ENCODE measurements at regions not wholly inside any gene's neighbourhood (a gene's known extent, or its start where the extent isn't known, plus 50 kb on each side); places are given as distances from the start of the nearest gene placed in this dataset.

DNA sequence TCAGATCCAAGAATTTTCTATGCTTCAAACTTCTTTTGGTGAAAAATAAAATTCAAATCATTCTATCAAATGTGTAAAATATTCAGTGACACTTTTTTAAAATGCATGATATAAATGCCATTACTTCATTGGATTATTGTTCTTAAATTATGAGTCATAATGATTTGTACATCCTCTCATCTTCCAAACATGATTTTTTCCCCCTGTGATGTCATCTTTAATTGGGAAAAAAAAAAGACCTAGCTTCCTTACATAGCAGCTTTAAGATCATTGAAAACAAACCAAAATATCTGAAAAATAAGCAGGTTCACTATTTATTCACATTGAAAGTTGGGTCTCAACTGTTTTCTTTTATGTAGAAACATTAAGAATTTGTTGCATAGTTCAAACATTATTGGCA lies 1549.4 kb downstream of the LRRC4C start:
- CTCF ChIA-PET (ENCODE audit: unreplicated experiment): no interaction called here
- Histone ChIP-seq H3K79me2 (ENCODE audit: insufficient read depth, low read depth, low read length) (no peaks in the 10 kb centered on the region), H3K4me3 (ENCODE audit: low read depth, low read length, poor library complexity, severe bottlenecking) (no peak overlapping the region), H3K9me3 (ENCODE audit: low read length) (no peaks in the 10 kb centered on the region), H3K4me1 (ENCODE audit: insufficient read depth, low read length, poor library complexity, severe bottlenecking) (no peaks in the 10 kb centered on the region), H3K4me2 (ENCODE audit: low read length) (no peak overlapping the region), H4K20me1 (ENCODE audit: insufficient read depth, low read length) (no peaks in the 10 kb centered on the region), H2AFZ (ENCODE audit: low read length) (no peak overlapping the region), H3K36me3 (ENCODE audit: insufficient read depth, low read length) (no peaks in the 10 kb centered on the region), H3K9me2 (ENCODE audit: insufficient read depth, low read length) (no peaks in the 10 kb centered on the region), H3K27ac (ENCODE audit: low read depth, low read length, poor library complexity, severe bottlenecking) (no peak overlapping the region)
- POLR2A ChIA-PET: no interaction called here
- BruUV-seq (replicated peaks): no TSS peak
- TF ChIP-seq EZH2phosphoT487 (IDR thresholded peaks at IDR 0.05; ENCODE audit: borderline replicate concordance, low read depth, low read length): no peak
- TF ChIP-seq, protein P1, sequence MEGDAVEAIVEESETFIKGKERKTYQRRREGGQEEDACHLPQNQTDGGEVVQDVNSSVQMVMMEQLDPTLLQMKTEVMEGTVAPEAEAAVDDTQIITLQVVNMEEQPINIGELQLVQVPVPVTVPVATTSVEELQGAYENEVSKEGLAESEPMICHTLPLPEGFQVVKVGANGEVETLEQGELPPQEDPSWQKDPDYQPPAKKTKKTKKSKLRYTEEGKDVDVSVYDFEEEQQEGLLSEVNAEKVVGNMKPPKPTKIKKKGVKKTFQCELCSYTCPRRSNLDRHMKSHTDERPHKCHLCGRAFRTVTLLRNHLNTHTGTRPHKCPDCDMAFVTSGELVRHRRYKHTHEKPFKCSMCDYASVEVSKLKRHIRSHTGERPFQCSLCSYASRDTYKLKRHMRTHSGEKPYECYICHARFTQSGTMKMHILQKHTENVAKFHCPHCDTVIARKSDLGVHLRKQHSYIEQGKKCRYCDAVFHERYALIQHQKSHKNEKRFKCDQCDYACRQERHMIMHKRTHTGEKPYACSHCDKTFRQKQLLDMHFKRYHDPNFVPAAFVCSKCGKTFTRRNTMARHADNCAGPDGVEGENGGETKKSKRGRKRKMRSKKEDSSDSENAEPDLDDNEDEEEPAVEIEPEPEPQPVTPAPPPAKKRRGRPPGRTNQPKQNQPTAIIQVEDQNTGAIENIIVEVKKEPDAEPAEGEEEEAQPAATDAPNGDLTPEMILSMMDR (conservative IDR thresholded peaks at IDR 0.05; ENCODE audit: low read length): no peak
- DNase-seq (ENCODE audit: low spot score): no peak
- intact Hi-C loops (cut with micrococcal nuclease; ENCODE audit: unreplicated experiment): no loop called here

DNA sequence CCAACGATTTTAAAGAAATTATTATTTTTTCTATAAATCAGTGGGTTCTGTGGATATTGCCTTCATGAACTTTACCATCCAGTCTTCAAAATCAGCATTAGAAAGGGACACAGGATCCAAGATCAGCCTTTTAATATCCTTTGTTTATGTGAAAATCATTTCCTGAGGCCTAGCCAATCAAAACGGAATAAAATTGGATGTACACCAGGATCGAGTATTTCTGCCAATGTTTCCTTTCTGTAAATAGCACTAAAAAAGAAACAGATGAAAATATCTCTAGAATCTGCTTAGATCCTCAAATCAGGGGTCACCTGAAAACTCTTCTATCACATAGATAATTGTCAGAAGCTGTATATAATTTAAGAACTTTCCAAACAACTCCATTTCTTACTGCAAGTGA lies 1598.5 kb downstream of the LRRC4C start:
- POLR2A ChIA-PET: no interaction called here
- intact Hi-C loops (cut with micrococcal nuclease; ENCODE audit: unreplicated experiment): no loop called here
- CTCF ChIA-PET (ENCODE audit: unreplicated experiment): no interaction called here
- Histone ChIP-seq H3K4me1 (ENCODE audit: insufficient read depth, low read length, poor library complexity, severe bottlenecking) (no peaks in the 10 kb centered on the region), H3K27ac (ENCODE audit: low read depth, low read length, poor library complexity, severe bottlenecking) (no peak overlapping the region), H4K20me1 (ENCODE audit: insufficient read depth, low read length) (no peaks in the 10 kb centered on the region), H3K9me3 (ENCODE audit: low read length) (no peaks in the 10 kb centered on the region), H3K79me2 (ENCODE audit: insufficient read depth, low read depth, low read length) (no peaks in the 10 kb centered on the region), H3K9me2 (ENCODE audit: insufficient read depth, low read length) (no peaks in the 10 kb centered on the region), H2AFZ (ENCODE audit: low read length) (no peak overlapping the region), H3K4me3 (ENCODE audit: low read depth, low read length, poor library complexity, severe bottlenecking) (no peak overlapping the region), H3K36me3 (ENCODE audit: insufficient read depth, low read length) (no peaks in the 10 kb centered on the region), H3K4me2 (ENCODE audit: low read length) (no peak overlapping the region)
- TF ChIP-seq EZH2phosphoT487 (IDR thresholded peaks at IDR 0.05; ENCODE audit: borderline replicate concordance, low read depth, low read length): no peak
- TF ChIP-seq, protein P1 (conservative IDR thresholded peaks at IDR 0.05; ENCODE audit: low read length): no peak
- DNase-seq (ENCODE audit: low spot score): no peak
- no TSS peak for BruUV-seq (replicated peaks)

DNA sequence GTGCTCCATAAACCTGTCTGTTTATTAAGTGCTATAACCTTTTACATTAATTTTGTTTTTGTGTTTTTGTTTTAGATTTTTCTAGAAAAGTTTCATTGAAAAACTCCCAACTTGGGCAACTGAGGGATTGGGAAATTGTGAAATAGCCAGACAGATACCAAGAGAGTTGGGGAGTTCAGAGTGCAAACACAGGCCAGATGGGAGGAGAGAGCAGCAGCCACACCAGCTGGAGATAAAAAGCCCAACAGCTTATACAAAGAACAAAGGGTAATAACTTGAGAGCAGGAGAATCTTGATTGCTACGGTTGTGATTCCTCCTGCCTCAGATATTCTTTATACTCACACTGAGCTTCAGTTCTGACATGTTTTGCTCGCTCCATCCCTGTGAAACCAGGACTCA lies 1642.2 kb downstream of the LRRC4C start:
- Histone ChIP-seq H3K9me2 (ENCODE audit: insufficient read depth, low read length) (no peaks in the 10 kb centered on the region), H2AFZ (ENCODE audit: low read length) (no peak overlapping the region), H3K9me3 (ENCODE audit: low read length) (no peaks in the 10 kb centered on the region), H3K4me3 (ENCODE audit: low read depth, low read length, poor library complexity, severe bottlenecking) (no peak overlapping the region), H3K79me2 (ENCODE audit: insufficient read depth, low read depth, low read length) (no peaks in the 10 kb centered on the region), H3K4me1 (ENCODE audit: insufficient read depth, low read length, poor library complexity, severe bottlenecking) (no peaks in the 10 kb centered on the region), H3K4me2 (ENCODE audit: low read length) (no peak overlapping the region), H3K36me3 (ENCODE audit: insufficient read depth, low read length) (no peaks in the 10 kb centered on the region), H4K20me1 (ENCODE audit: insufficient read depth, low read length) (no peaks in the 10 kb centered on the region), H3K27ac (ENCODE audit: low read depth, low read length, poor library complexity, severe bottlenecking) (no peak overlapping the region)
- no TSS peak for BruUV-seq (replicated peaks)
- POLR2A ChIA-PET: interaction anchor here (0.6 kb wide), 1 partner anchor 49 kb away, joined by 8 read pairs; no protein-coding TSS in a partner anchor
- no peak for DNase-seq (ENCODE audit: low spot score)
- TF ChIP-seq, protein P1 (conservative IDR thresholded peaks at IDR 0.05; ENCODE audit: low read length): no peak
- no peak for TF ChIP-seq EZH2phosphoT487 (IDR thresholded peaks at IDR 0.05; ENCODE audit: borderline replicate concordance, low read depth, low read length)
- CTCF ChIA-PET (ENCODE audit: unreplicated experiment): no interaction called here
- intact Hi-C loops (cut with micrococcal nuclease; ENCODE audit: unreplicated experiment): no loop called here
